Ishikawa (cell line): ENCODE measurements at regions not wholly inside any gene's neighbourhood (a gene's known extent, or its start where the extent isn't known, plus 50 kb on each side); places are given as distances from the start of the nearest gene placed in this dataset.

Experiments used
- CEBPB ChIP-seq: IDR thresholded peaks from 2 replicates; pipeline ENCODE4 v1.6.1; 2012
- CREB1 ChIP-seq: IDR thresholded peaks from 2 replicates; pipeline ENCODE4 v1.6.1; 2012; ENCODE audit warnings: low read depth
- EGR1 ChIP-seq: IDR thresholded peaks from 2 replicates; pipeline ENCODE4 v1.6.1; 2012
- EP300 ChIP-seq: IDR thresholded peaks from 2 replicates; pipeline ENCODE4 v1.6.1; 2012; ENCODE audit warnings: borderline replicate concordance
- FOXM1 ChIP-seq: IDR thresholded peaks from 2 replicates; pipeline ENCODE4 v1.6.1; 2012; ENCODE audit warnings: low read depth, borderline replicate concordance
- NFIC ChIP-seq: IDR thresholded peaks from 2 replicates; pipeline ENCODE4 v1.6.1; 2012
- RAD21 ChIP-seq: IDR thresholded peaks from 2 replicates; pipeline ENCODE4 v1.6.1; 2012; ENCODE audit warnings: low read depth
- REST ChIP-seq: IDR thresholded peaks from 2 replicates; pipeline ENCODE4 v1.6.1; 2012; ENCODE audit warnings: low read depth, mild to moderate bottlenecking
- TAF1 ChIP-seq: IDR thresholded peaks from 2 replicates; pipeline ENCODE4 v1.6.1; 2012; ENCODE audit warnings: low read depth, mild to moderate bottlenecking
- TCF12 ChIP-seq: IDR thresholded peaks from 2 replicates; pipeline ENCODE4 v1.6.1; 2012; ENCODE audit warnings: low read depth
- TEAD4 ChIP-seq: IDR thresholded peaks from 2 replicates; pipeline ENCODE4 v1.6.1; 2012
- USF1 ChIP-seq: IDR thresholded peaks from 2 replicates; pipeline ENCODE4 v1.6.1; 2012
- YY1 ChIP-seq: IDR thresholded peaks from 2 replicates; pipeline ENCODE4 v1.6.1; 2012; ENCODE audit warnings: low read depth
- ZBTB7A ChIP-seq: IDR thresholded peaks from 2 replicates; pipeline ENCODE4 v1.6.1; 2012; ENCODE audit warnings: low read depth
- TF ChIP-seq, protein P1 (sequence below): IDR thresholded peaks from 2 replicates; pipeline ENCODE4 v1.6.1; 2012

GRCh38 chr10:29048506-29048905, 240.4 kb upstream of the LYZL1 start:
- no peak for TF ChIP-seq TAF1
- TF ChIP-seq YY1 = no peak
- no peak for TF ChIP-seq TCF12
- TF ChIP-seq CREB1 = no peak
- TF ChIP-seq CEBPB = no peak
- TF ChIP-seq, protein P1, sequence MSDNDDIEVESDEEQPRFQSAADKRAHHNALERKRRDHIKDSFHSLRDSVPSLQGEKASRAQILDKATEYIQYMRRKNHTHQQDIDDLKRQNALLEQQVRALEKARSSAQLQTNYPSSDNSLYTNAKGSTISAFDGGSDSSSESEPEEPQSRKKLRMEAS = no peak
- TF ChIP-seq EGR1 = no peak
- TF ChIP-seq NFIC = no peak
- no peak for TF ChIP-seq USF1
- TF ChIP-seq TEAD4 = no peak
- TF ChIP-seq REST = no peak
- TF ChIP-seq ZBTB7A = no peak
- no peak for TF ChIP-seq RAD21
- TF ChIP-seq FOXM1 = no peak
- TF ChIP-seq EP300 = no peak

GRCh38 chr10:29050081-29050480, 238.8 kb upstream of the LYZL1 start:
- TF ChIP-seq TCF12 = no peak
- no peak for TF ChIP-seq REST

DNA sequence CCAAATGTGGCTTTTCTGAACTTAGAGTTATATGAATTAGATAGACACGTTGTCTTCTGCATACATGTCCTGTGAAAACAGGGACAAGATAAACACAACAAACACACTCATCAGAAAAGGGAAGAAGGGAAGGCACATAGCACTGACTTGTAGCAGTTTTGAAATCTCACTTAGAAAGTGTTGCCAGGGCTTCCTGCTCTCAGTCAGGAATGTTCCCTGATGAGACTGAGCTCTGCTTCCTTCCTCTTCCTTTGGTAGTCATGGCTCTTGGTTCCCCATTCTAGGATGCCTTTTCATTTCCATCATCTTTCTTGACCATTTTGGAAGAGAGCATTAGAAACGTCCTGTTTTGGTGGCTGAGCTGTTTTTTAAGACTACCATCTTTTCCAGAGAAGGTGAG, 233.8 kb upstream of the LYZL1 start:
- no peak for TF ChIP-seq NFIC
- TF ChIP-seq TAF1 = no peak
- TF ChIP-seq EGR1 = no peak
- no peak for TF ChIP-seq FOXM1
- no peak for TF ChIP-seq EP300
- TF ChIP-seq REST = no peak
- no peak for TF ChIP-seq USF1
- TF ChIP-seq TCF12 = no peak
- no peak for TF ChIP-seq CEBPB
- no peak for TF ChIP-seq TEAD4
- TF ChIP-seq ZBTB7A = no peak
- no peak for TF ChIP-seq RAD21
- TF ChIP-seq YY1 = no peak
- TF ChIP-seq, protein P1 = no peak
- TF ChIP-seq CREB1 = no peak

DNA sequence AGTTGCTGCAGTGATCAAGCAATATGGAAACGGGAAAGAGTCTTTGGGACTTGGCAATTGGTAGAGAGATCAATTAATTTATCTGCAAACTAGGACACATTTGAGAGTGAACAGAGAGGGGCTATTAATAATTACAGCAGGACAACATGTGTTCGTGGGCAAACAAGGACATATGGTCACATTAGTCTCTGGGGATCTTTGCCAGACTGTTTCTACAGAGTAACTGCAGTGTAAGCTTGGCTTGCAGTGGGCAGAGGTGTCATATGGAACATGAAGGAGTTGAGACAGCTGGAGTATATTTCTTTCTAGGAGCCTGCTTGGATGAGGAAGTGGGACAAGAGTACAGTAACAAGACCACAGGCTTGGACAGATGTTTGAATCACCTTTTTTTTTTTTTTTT, 232.1 kb upstream of the LYZL1 start:
- TF ChIP-seq TEAD4 (no peak), EGR1 (no peak), CEBPB (no peak), RAD21 (no peak), EP300 (no peak), TAF1 (no peak), CREB1 (no peak), ZBTB7A (no peak), NFIC (no peak)
- TF ChIP-seq, protein P1 = no peak

GRCh38 chr10:29057822-29058331, 231.0 kb upstream of the LYZL1 start:
- TF ChIP-seq TEAD4 = no peak
- no peak for TF ChIP-seq RAD21
- TF ChIP-seq CREB1 = no peak
- no peak for TF ChIP-seq ZBTB7A
- TF ChIP-seq TAF1 = no peak
- TF ChIP-seq EGR1 = no peak
- TF ChIP-seq YY1 = no peak
- no peak for TF ChIP-seq TCF12
- TF ChIP-seq FOXM1 = no peak
- TF ChIP-seq CEBPB = no peak
- no peak for TF ChIP-seq EP300
- TF ChIP-seq, protein P1 = no peak
- no peak for TF ChIP-seq NFIC
